ENCODE measurements at regions not wholly inside any gene's neighbourhood (a gene's known extent, or its start where the extent isn't known, plus 50 kb on each side); places are given as distances from the start of the nearest gene placed in this dataset.

- H3K79me2 ChIP-seq (ENCODE audit: control insufficient read depth, insufficient read depth, low read length), result no peaks in the 10 kb centered on the region
- no peak overlapping the region for H3K27ac ChIP-seq (ENCODE audit: low read depth, low read length)
- no peak overlapping the region for H3K18ac ChIP-seq (ENCODE audit: low read length)
- no peak overlapping the region for H3K56ac ChIP-seq (ENCODE audit: low read length)
- WGBS (ENCODE audit: extremely low coverage, insufficient coverage, low lambda C conversion rate), result no CpG with 5 or more reads among the region's 2 CpGs
- H3K9ac ChIP-seq (ENCODE audit: low read length), result no peak overlapping the region
- DNase-seq, result no peak
- H2BK5ac ChIP-seq (ENCODE audit: low read length), result no peak overlapping the region
- H2AK5ac ChIP-seq (ENCODE audit: low read length), result no peak overlapping the region
- H2BK15ac ChIP-seq (replicated peaks; ENCODE audit: low read depth), result no peak overlapping the region
- H4K5ac ChIP-seq (ENCODE audit: low read length), result no peak overlapping the region
- H3K79me1 ChIP-seq (ENCODE audit: low read length), result no peaks in the 10 kb centered on the region
- H3K4ac ChIP-seq (ENCODE audit: low read depth, low read length), result no peak overlapping the region
- no peaks in the 10 kb centered on the region for H3K4me1 ChIP-seq (ENCODE audit: control insufficient read depth, low read depth, low read length)
- no peak overlapping the region for H3K4me2 ChIP-seq (ENCODE audit: low read length)
- H3K36me3 ChIP-seq (ENCODE audit: control insufficient read depth, insufficient read depth, low read length), result no peaks in the 10 kb centered on the region
- no peaks in the 10 kb centered on the region for H3K27me3 ChIP-seq (ENCODE audit: insufficient read depth, low read length, poor library complexity)
- H3K23ac ChIP-seq (ENCODE audit: low read length), result no peak overlapping the region
- H2BK120ac ChIP-seq (ENCODE audit: low read depth, low read length), result no peak overlapping the region
- H4K8ac ChIP-seq (ENCODE audit: low read depth, low read length), result no peak overlapping the region
- H3K4me3 ChIP-seq (ENCODE audit: low read length), result no peak overlapping the region
Measured at GRCh38 chr2:156956161-156956560, 301.3 kb upstream of the GALNT5 start.

GRCh38 chr2:156958374-156958773, 299.1 kb upstream of the GALNT5 start:
- no peaks in the 10 kb centered on the region for H3K27me3 ChIP-seq (ENCODE audit: insufficient read depth, low read length, poor library complexity)
- H4K8ac ChIP-seq (ENCODE audit: low read depth, low read length), result no peak overlapping the region
- no peak overlapping the region for H3K4ac ChIP-seq (ENCODE audit: low read depth, low read length)
- no CpG with 5 or more reads among the region's 4 CpGs for WGBS (ENCODE audit: extremely low coverage, insufficient coverage, low lambda C conversion rate)
- H3K4me2 ChIP-seq (ENCODE audit: low read length), result no peak overlapping the region
- no peak overlapping the region for H2BK15ac ChIP-seq (replicated peaks; ENCODE audit: low read depth)
- no peak overlapping the region for H4K5ac ChIP-seq (ENCODE audit: low read length)
- H2AK5ac ChIP-seq (ENCODE audit: low read length), result no peak overlapping the region
- no peak overlapping the region for H3K27ac ChIP-seq (ENCODE audit: low read depth, low read length)
- H3K56ac ChIP-seq (ENCODE audit: low read length), result no peak overlapping the region
- H3K4me1 ChIP-seq (ENCODE audit: control insufficient read depth, low read depth, low read length), result no peaks in the 10 kb centered on the region
- H3K79me2 ChIP-seq (ENCODE audit: control insufficient read depth, insufficient read depth, low read length), result no peaks in the 10 kb centered on the region
- H2BK120ac ChIP-seq (ENCODE audit: low read depth, low read length), result no peak overlapping the region
- no peak overlapping the region for H3K23ac ChIP-seq (ENCODE audit: low read length)
- no peak overlapping the region for H2BK5ac ChIP-seq (ENCODE audit: low read length)
- no peaks in the 10 kb centered on the region for H3K79me1 ChIP-seq (ENCODE audit: low read length)
- no peaks in the 10 kb centered on the region for H3K36me3 ChIP-seq (ENCODE audit: control insufficient read depth, insufficient read depth, low read length)
- no peak overlapping the region for H3K9ac ChIP-seq (ENCODE audit: low read length)
- no peak overlapping the region for H3K18ac ChIP-seq (ENCODE audit: low read length)
- no peak overlapping the region for H3K4me3 ChIP-seq (ENCODE audit: low read length)
- DNase-seq, result no peak

- H3K36me3 ChIP-seq (ENCODE audit: control insufficient read depth, insufficient read depth, low read length), result no peaks in the 10 kb centered on the region
- no peaks in the 10 kb centered on the region for H3K79me2 ChIP-seq (ENCODE audit: control insufficient read depth, insufficient read depth, low read length)
- no peak overlapping the region for H2BK15ac ChIP-seq (replicated peaks; ENCODE audit: low read depth)
- H3K27me3 ChIP-seq (ENCODE audit: insufficient read depth, low read length, poor library complexity), result no peaks in the 10 kb centered on the region
- no peaks in the 10 kb centered on the region for H3K4me1 ChIP-seq (ENCODE audit: control insufficient read depth, low read depth, low read length)
- H3K27ac ChIP-seq (ENCODE audit: low read depth, low read length), result no peak overlapping the region
- no peak overlapping the region for H3K9ac ChIP-seq (ENCODE audit: low read length)
- WGBS (ENCODE audit: extremely low coverage, insufficient coverage, low lambda C conversion rate), result no CpG with 5 or more reads among the region's 4 CpGs
- no peak overlapping the region for H3K23ac ChIP-seq (ENCODE audit: low read length)
- H2BK5ac ChIP-seq (ENCODE audit: low read length), result no peak overlapping the region
- no peak overlapping the region for H4K5ac ChIP-seq (ENCODE audit: low read length)
- no peak for DNase-seq
- no peak overlapping the region for H3K4me2 ChIP-seq (ENCODE audit: low read length)
- H4K8ac ChIP-seq (ENCODE audit: low read depth, low read length), result no peak overlapping the region
- no peak overlapping the region for H3K4me3 ChIP-seq (ENCODE audit: low read length)
- H2AK5ac ChIP-seq (ENCODE audit: low read length), result no peak overlapping the region
- no peak overlapping the region for H3K18ac ChIP-seq (ENCODE audit: low read length)
- H2BK120ac ChIP-seq (ENCODE audit: low read depth, low read length), result no peak overlapping the region
- H3K4ac ChIP-seq (ENCODE audit: low read depth, low read length), result no peak overlapping the region
- no peaks in the 10 kb centered on the region for H3K79me1 ChIP-seq (ENCODE audit: low read length)
- no peak overlapping the region for H3K56ac ChIP-seq (ENCODE audit: low read length)
Measured at GRCh38 chr2:156959481-156959880, 298.0 kb upstream of the GALNT5 start.

- H3K56ac ChIP-seq (ENCODE audit: low read length), result no peak overlapping the region
- H3K36me3 ChIP-seq (ENCODE audit: control insufficient read depth, insufficient read depth, low read length), result no peaks in the 10 kb centered on the region
- H4K5ac ChIP-seq (ENCODE audit: low read length), result no peak overlapping the region
- no peaks in the 10 kb centered on the region for H3K27me3 ChIP-seq (ENCODE audit: insufficient read depth, low read length, poor library complexity)
- no peak overlapping the region for H2BK120ac ChIP-seq (ENCODE audit: low read depth, low read length)
- H3K79me1 ChIP-seq (ENCODE audit: low read length), result no peaks in the 10 kb centered on the region
- no peak overlapping the region for H3K4me2 ChIP-seq (ENCODE audit: low read length)
- no peak overlapping the region for H3K27ac ChIP-seq (ENCODE audit: low read depth, low read length)
- no peak overlapping the region for H3K23ac ChIP-seq (ENCODE audit: low read length)
- no peak overlapping the region for H3K18ac ChIP-seq (ENCODE audit: low read length)
- no peak for DNase-seq
- no peak overlapping the region for H3K4ac ChIP-seq (ENCODE audit: low read depth, low read length)
- no peak overlapping the region for H3K4me3 ChIP-seq (ENCODE audit: low read length)
- no peak overlapping the region for H4K8ac ChIP-seq (ENCODE audit: low read depth, low read length)
- no peak overlapping the region for H2BK15ac ChIP-seq (replicated peaks; ENCODE audit: low read depth)
- H2BK5ac ChIP-seq (ENCODE audit: low read length), result no peak overlapping the region
- no CpG with 5 or more reads among the region's 2 CpGs for WGBS (ENCODE audit: extremely low coverage, insufficient coverage, low lambda C conversion rate)
- no peaks in the 10 kb centered on the region for H3K4me1 ChIP-seq (ENCODE audit: control insufficient read depth, low read depth, low read length)
- no peaks in the 10 kb centered on the region for H3K79me2 ChIP-seq (ENCODE audit: control insufficient read depth, insufficient read depth, low read length)
- H2AK5ac ChIP-seq (ENCODE audit: low read length), result no peak overlapping the region
- H3K9ac ChIP-seq (ENCODE audit: low read length), result no peak overlapping the region
Measured at GRCh38 chr2:156982615-156983014, 274.9 kb upstream of the GALNT5 start.

GRCh38 chr2:156986339-156986988, 271.0 kb upstream of the GALNT5 start:
- Histone ChIP-seq H4K8ac (ENCODE audit: low read depth, low read length) (no peak overlapping the region), H3K9ac (ENCODE audit: low read length) (no peak overlapping the region), H3K56ac (ENCODE audit: low read length) (no peak overlapping the region), H3K4me1 (ENCODE audit: control insufficient read depth, low read depth, low read length) (no peaks in the 10 kb centered on the region), H3K27me3 (ENCODE audit: insufficient read depth, low read length, poor library complexity) (no peaks in the 10 kb centered on the region), H2BK120ac (ENCODE audit: low read depth, low read length) (no peak overlapping the region), H3K79me2 (ENCODE audit: control insufficient read depth, insufficient read depth, low read length) (no peaks in the 10 kb centered on the region), H3K4ac (ENCODE audit: low read depth, low read length) (no peak overlapping the region), H3K79me1 (ENCODE audit: low read length) (no peaks in the 10 kb centered on the region), H4K5ac (ENCODE audit: low read length) (no peak overlapping the region), H2BK5ac (ENCODE audit: low read length) (no peak overlapping the region), H3K36me3 (ENCODE audit: control insufficient read depth, insufficient read depth, low read length) (no peaks in the 10 kb centered on the region), H3K4me2 (ENCODE audit: low read length) (no peak overlapping the region), H2AK5ac (ENCODE audit: low read length) (no peak overlapping the region), H3K18ac (ENCODE audit: low read length) (no peak overlapping the region), H3K27ac (ENCODE audit: low read depth, low read length) (no peak overlapping the region), H2BK15ac (replicated peaks; ENCODE audit: low read depth) (no peak overlapping the region), H3K4me3 (ENCODE audit: low read length) (no peak overlapping the region), H3K23ac (ENCODE audit: low read length) (no peak overlapping the region)
- DNase-seq, result peak; percentile 34
- no CpG with 5 or more reads among the region's 4 CpGs for WGBS (ENCODE audit: extremely low coverage, insufficient coverage, low lambda C conversion rate)

GRCh38 chr2:156999661-157000060, 257.8 kb upstream of the GALNT5 start:
- H3K4me3 ChIP-seq (ENCODE audit: low read length), result no peak overlapping the region
- no peaks in the 10 kb centered on the region for H3K36me3 ChIP-seq (ENCODE audit: control insufficient read depth, insufficient read depth, low read length)
- H2AK5ac ChIP-seq (ENCODE audit: low read length), result no peak overlapping the region
- H3K4ac ChIP-seq (ENCODE audit: low read depth, low read length), result no peak overlapping the region
- H3K4me2 ChIP-seq (ENCODE audit: low read length), result no peak overlapping the region
- H3K56ac ChIP-seq (ENCODE audit: low read length), result no peak overlapping the region
- H3K27ac ChIP-seq (ENCODE audit: low read depth, low read length), result no peak overlapping the region
- no peak overlapping the region for H3K9ac ChIP-seq (ENCODE audit: low read length)
- no peak overlapping the region for H3K18ac ChIP-seq (ENCODE audit: low read length)
- H4K5ac ChIP-seq (ENCODE audit: low read length), result no peak overlapping the region
- H3K27me3 ChIP-seq (ENCODE audit: insufficient read depth, low read length, poor library complexity), result no peaks in the 10 kb centered on the region
- no peaks in the 10 kb centered on the region for H3K4me1 ChIP-seq (ENCODE audit: control insufficient read depth, low read depth, low read length)
- no peaks in the 10 kb centered on the region for H3K79me2 ChIP-seq (ENCODE audit: control insufficient read depth, insufficient read depth, low read length)
- H4K8ac ChIP-seq (ENCODE audit: low read depth, low read length), result no peak overlapping the region
- no peak overlapping the region for H2BK5ac ChIP-seq (ENCODE audit: low read length)
- no CpG with 5 or more reads among the region's 4 CpGs for WGBS (ENCODE audit: extremely low coverage, insufficient coverage, low lambda C conversion rate)
- no peak for DNase-seq
- H2BK15ac ChIP-seq (replicated peaks; ENCODE audit: low read depth), result no peak overlapping the region
- H3K23ac ChIP-seq (ENCODE audit: low read length), result no peak overlapping the region
- H3K79me1 ChIP-seq (ENCODE audit: low read length), result no peaks in the 10 kb centered on the region
- H2BK120ac ChIP-seq (ENCODE audit: low read depth, low read length), result no peak overlapping the region
